Brain pericyte (primary cell): ENCODE measurements at regions not wholly inside any gene's neighbourhood (a gene's known extent, or its start where the extent isn't known, plus 50 kb on each side); places are given as distances from the start of the nearest gene placed in this dataset.
A peak's percentile ranks its signal among the peaks of the same experiment; 100 is the strongest.

ENCODE experiments used
- DNase-seq: peaks from one replicate; pipeline ENCODE4 v3.0.0-alpha.2; 2012; ENCODE audit warnings: low read depth, low spot score

- DNase-seq, result no peak
Measured at GRCh38 chr7:41910940-41911600, 208.2 kb upstream of the INHBA start.

- DNase-seq, result no peak
Measured at GRCh38 chr7:41907444-41907843, 204.6 kb upstream of the INHBA start.

GRCh38 chr7:41900532-41900931 lies 197.6 kb upstream of the INHBA start:
- no peak for DNase-seq

GRCh38 chr7:41899823-41900433 lies 197.0 kb upstream of the INHBA start:
- no peak for DNase-seq

GRCh38 chr7:41893656-41894055 lies 190.8 kb upstream of the INHBA start:
- no peak for DNase-seq

GRCh38 chr7:41892356-41893100 lies 189.6 kb upstream of the INHBA start:
- DNase-seq, result no peak

GRCh38 chr7:41891950-41892349 lies 189.1 kb upstream of the INHBA start:
- no peak for DNase-seq

GRCh38 chr7:41890631-41891274 lies 187.9 kb upstream of the INHBA start:
- no peak for DNase-seq

- DNase-seq, result no peak
Measured at GRCh38 chr7:41889472-41889871, 186.6 kb upstream of the INHBA start.

GRCh38 chr7:41889040-41889439 lies 186.2 kb upstream of the INHBA start:
- DNase-seq, result no peak

GRCh38 chr7:41887416-41887815 lies 184.5 kb upstream of the INHBA start:
- DNase-seq, result no peak

GRCh38 chr7:41886901-41887311 lies 184.0 kb upstream of the INHBA start:
- no peak for DNase-seq

GRCh38 chr7:41886262-41886900 lies 183.5 kb upstream of the INHBA start:
- DNase-seq, result peak; percentile 84

- no peak for DNase-seq
Measured at GRCh38 chr7:41885748-41886147, 182.9 kb upstream of the INHBA start.

GRCh38 chr7:41885078-41885477 lies 182.2 kb upstream of the INHBA start:
- no peak for DNase-seq

- DNase-seq, result no peak
Measured at GRCh38 chr7:41882745-41883420, 180.0 kb upstream of the INHBA start.

- no peak for DNase-seq
Measured at GRCh38 chr7:41882256-41882655, 179.4 kb upstream of the INHBA start.

- DNase-seq, result no peak
Measured at GRCh38 chr7:41881331-41882130, 178.6 kb upstream of the INHBA start.

GRCh38 chr7:41880107-41880506 lies 177.2 kb upstream of the INHBA start:
- no peak for DNase-seq

- DNase-seq, result no peak
Measured at GRCh38 chr7:41879403-41879802, 176.5 kb upstream of the INHBA start.
